BJ (cell line): ENCODE measurements at regions not wholly inside any gene's neighbourhood (a gene's known extent, or its start where the extent isn't known, plus 50 kb on each side); places are given as distances from the start of the nearest gene placed in this dataset.

Source experiments
- CTCF ChIA-PET: fragments of 350-600 bp; formaldehyde crosslinking; extraction: SDS; loops from one replicate; lab custom pipeline; 2021; ENCODE audit warnings: antibody characterized with exemption, inconsistent platforms; lab: Yijun Ruan, JAX
- POLR2A ChIA-PET: fragments of 300-600 bp; sonication (Branson Sonifier 250); formaldehyde crosslinking; extraction: SDS; loops from one replicate; lab custom pipeline; 2021; ENCODE audit warnings: antibody characterized with exemption; lab: Charles Lee
- DNase-seq: peaks from one replicate; pipeline ENCODE4 v3.0.0-alpha.2; 2011; ENCODE audit warnings: low read depth
- H3K27me3 ChIP-seq: 2 replicates; pipeline ENCODE4 v1.6.0; 2011; ENCODE audit warnings: low read length; ENCODE audit not compliant: control insufficient read depth, insufficient read depth
- H3K36me3 ChIP-seq: 2 replicates; pipeline ENCODE4 v1.5.1; 2011; ENCODE audit warnings: low read length; ENCODE audit not compliant: control insufficient read depth, insufficient read depth
- H3K4me3 ChIP-seq: 2 replicates; pipeline ENCODE4 v1.5.1; 2011; ENCODE audit warnings: low read depth, mild to moderate bottlenecking, control low read depth, low read length
- CTCF ChIP-seq: IDR thresholded peaks from 2 replicates; pipeline ENCODE4 v1.5.1; 2011; ENCODE audit warnings: low read depth, mild to moderate bottlenecking, control low read depth, inconsistent platforms, low read length, moderate library complexity; ENCODE audit not compliant: insufficient read depth

DNA sequence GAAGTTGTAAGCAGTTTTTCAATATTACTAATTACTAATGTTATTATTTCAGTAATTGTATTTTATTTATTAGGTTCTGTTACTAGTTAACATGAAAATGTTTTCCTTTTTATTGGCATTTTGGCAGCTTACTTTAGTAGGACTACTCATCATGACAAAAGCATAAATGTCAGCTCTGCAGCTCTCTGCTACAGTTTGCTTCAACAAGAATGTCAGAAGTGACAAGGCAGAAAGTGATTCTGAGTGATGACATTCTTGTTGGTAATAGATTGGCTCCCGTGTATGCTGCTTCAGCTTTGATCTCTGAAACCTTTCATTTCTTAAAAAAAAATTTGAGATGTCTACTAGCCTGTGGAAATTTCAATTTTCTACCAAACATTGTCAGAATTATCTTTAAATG lies 1193.9 kb downstream of the FSTL5 start:
- CTCF ChIA-PET: no interaction called here

DNA sequence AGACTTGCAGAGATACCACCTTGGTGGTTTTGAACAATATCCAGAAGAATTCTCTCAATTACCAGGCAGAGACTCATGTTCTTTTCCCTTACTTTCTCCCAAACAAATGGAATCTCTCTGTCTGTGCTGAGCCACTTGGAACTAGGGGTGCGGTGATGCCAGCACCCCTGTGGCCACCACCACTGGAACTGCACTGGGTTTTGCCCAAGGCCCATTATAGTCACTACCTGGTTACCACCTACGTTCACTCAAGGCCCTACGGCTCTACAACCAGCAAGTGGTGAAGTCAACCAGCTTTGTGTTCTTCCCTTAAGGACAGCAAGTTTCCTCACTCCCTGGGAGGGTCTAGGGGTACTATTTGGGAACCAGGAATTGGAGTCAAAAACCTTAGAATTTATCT lies 1183.7 kb downstream of the FSTL5 start:
- Histone ChIP-seq H3K4me3 (no peak overlapping the region), H3K27me3 (no peaks in the 10 kb centered on the region)
- CTCF ChIA-PET: no interaction called here

More for the DNA sequence above, 1193.9 kb downstream of the FSTL5 start:
- H3K27me3 ChIP-seq: no peaks in the 10 kb centered on the region
- no peaks in the 10 kb centered on the region for H3K36me3 ChIP-seq
- no peak overlapping the region for H3K4me3 ChIP-seq
- no peak for DNase-seq
- no peak for TF ChIP-seq CTCF
- POLR2A ChIA-PET: no interaction called here

DNA sequence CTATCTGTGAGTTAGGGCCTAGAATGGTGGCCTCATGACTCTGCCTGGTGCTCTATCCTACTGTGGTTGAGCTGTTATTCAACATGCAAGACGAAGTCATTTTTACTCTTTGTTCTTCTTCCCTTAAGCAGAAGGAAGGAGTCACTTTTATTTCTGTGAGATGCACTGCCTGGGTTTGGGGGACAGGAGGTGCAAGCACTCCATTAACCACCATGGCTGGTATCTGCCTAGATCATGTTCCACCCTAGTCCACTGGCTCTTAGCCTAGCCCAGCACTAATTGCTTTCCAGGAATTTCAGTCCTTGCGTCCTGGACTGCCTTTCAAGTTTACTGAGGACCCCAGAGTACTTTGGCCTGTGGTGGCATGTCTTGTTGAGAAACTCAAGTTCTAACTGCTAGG lies 1182.7 kb downstream of the FSTL5 start:
- no peak for TF ChIP-seq CTCF
- no peak for DNase-seq
- Histone ChIP-seq H3K4me3 (no peak overlapping the region), H3K27me3 (no peaks in the 10 kb centered on the region), H3K36me3 (no peaks in the 10 kb centered on the region)
- ChIA-PET POLR2A (no interaction called here), CTCF (no interaction called here)

More for the DNA sequence above, 1183.7 kb downstream of the FSTL5 start:
- H3K36me3 ChIP-seq: no peaks in the 10 kb centered on the region
- POLR2A ChIA-PET: no interaction called here
- no peak for TF ChIP-seq CTCF
- no peak for DNase-seq

GRCh38 chr4:160983035-160983434 lies 1180.8 kb downstream of the FSTL5 start:
- DNase-seq: no peak
- ChIA-PET CTCF (no interaction called here), POLR2A (no interaction called here)
- H3K4me3 ChIP-seq: no peak overlapping the region
- no peaks in the 10 kb centered on the region for H3K27me3 ChIP-seq
- TF ChIP-seq CTCF: no peak
- no peaks in the 10 kb centered on the region for H3K36me3 ChIP-seq

DNA sequence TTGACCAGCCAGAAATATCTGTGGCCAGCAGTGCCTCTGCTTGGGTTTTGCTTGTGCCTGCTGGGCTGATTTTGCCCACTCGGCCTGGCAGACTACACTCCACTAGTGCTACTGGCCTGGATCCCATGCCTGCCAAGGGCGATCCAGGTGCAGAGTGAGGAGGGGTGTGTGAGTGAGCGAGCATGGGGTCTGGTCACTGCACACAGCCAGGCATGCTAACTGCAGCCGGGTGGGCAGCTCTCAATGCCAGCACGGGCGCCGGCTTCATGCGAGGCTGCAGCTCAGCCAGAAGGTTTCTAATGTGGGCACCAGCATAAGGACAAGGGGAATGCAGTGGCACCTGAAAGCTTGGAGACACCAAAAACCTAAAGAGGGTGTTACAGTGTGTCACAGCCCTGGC lies 1161.4 kb downstream of the FSTL5 start:
- no peak for TF ChIP-seq CTCF
- no peak for DNase-seq
- CTCF ChIA-PET: no interaction called here
- POLR2A ChIA-PET: no interaction called here
- Histone ChIP-seq H3K4me3 (no peak overlapping the region), H3K27me3 (no peaks in the 10 kb centered on the region), H3K36me3 (no peaks in the 10 kb centered on the region)
